ENCODE measurements at regions not wholly inside any gene's neighbourhood (a gene's known extent, or its start where the extent isn't known, plus 50 kb on each side); places are given as distances from the start of the nearest gene placed in this dataset.

DNA sequence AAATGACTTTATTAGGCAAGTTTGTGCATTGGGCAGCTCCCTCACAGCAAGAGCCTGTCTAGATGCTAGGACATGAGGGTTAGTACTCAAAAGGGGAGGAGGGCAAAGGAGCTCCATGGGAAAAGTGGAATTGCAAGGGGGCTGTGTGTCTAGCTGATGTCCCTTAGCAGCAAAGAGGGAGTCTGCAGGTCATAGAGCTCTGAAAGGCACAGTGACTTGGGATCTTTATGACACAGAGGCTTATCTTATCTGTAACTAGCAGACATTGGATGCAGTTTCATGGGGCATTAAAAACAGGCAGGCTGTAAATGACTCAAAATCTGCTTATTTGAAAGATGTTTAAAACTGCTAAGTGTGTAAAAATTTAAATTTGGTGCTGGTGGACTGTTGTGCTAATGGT lies 556.2 kb upstream of the FZD8 start:
- Histone ChIP-seq H3K9me3 (peaks cover 0 to 17% (median 0%) of the 10 kb centered on the region in 11 donors), H3K27ac (no peak overlapping the region), H3K27me3 (no peaks in the 10 kb centered on the region), H3K4me3 (no peak overlapping the region), H3K36me3 (no peaks in the 10 kb centered on the region), H3K4me1 (no peaks in the 10 kb centered on the region)
- no peak for DNase-seq
- TF ChIP-seq, protein P1, sequence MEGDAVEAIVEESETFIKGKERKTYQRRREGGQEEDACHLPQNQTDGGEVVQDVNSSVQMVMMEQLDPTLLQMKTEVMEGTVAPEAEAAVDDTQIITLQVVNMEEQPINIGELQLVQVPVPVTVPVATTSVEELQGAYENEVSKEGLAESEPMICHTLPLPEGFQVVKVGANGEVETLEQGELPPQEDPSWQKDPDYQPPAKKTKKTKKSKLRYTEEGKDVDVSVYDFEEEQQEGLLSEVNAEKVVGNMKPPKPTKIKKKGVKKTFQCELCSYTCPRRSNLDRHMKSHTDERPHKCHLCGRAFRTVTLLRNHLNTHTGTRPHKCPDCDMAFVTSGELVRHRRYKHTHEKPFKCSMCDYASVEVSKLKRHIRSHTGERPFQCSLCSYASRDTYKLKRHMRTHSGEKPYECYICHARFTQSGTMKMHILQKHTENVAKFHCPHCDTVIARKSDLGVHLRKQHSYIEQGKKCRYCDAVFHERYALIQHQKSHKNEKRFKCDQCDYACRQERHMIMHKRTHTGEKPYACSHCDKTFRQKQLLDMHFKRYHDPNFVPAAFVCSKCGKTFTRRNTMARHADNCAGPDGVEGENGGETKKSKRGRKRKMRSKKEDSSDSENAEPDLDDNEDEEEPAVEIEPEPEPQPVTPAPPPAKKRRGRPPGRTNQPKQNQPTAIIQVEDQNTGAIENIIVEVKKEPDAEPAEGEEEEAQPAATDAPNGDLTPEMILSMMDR (IDR thresholded peaks at IDR 0.05) = no peak
- intact Hi-C loops (cut with DNase I) = no loop called here
- ATAC-seq = no peak

DNA sequence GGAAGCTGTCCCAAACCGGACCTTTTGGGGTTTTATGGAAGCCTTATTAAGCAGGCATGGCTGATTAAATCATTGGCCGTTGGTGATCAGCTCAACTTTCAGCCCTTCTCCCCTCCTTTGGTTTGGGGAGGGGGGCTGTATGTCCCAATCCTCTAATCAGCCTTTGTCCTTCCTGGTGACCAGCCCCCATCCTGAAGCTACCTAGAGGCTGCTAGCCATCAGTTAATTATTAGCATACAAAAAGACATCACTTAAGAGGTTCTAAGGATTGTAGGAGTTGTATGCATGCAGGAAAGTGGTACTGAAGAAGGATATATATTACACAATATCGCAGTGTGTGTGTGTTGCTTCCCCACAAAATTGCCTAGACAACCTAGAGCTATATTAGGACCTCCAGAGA lies 553.3 kb upstream of the FZD8 start:
- 91 to 95% methylated on average over 3 of the region's 3 CpGs for WGBS, 2 donors
- H3K36me3 ChIP-seq = no peaks in the 10 kb centered on the region
- intact Hi-C loops (cut with DNase I) = no loop called here
- no peaks in the 10 kb centered on the region for H3K4me1 ChIP-seq
- H3K27ac ChIP-seq = no peak overlapping the region
- no peak overlapping the region for H3K4me3 ChIP-seq
- no peaks in the 10 kb centered on the region for H3K27me3 ChIP-seq
- TF ChIP-seq, protein P1 (IDR thresholded peaks at IDR 0.05) = no peak
- DNase-seq = no peak
- peaks cover 0 to 42% (median 17%) of the 10 kb centered on the region in 11 donors for H3K9me3 ChIP-seq
- no peak for ATAC-seq

DNA sequence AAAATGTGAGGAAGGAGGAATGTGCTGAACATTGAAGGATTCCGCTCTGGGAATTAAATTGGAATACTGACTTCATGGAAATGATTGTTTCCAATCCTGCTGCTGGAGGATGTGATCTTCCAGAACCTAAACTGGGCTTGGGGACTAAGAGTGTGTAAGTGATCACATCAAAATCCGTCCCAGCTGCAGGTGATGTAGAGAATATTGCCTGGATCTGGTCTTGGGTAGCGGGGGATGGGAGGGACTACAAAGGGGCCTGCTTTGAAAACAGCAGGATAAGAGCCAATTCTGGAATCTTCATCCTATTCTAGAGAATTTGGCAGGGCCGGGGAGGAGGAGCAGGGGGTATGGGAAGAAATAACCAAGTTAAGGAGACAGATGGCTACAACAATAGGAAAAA lies 552.2 kb upstream of the FZD8 start:
- intact Hi-C loops (cut with DNase I) = no loop called here
- Histone ChIP-seq H3K9me3 (peaks cover 0 to 45% (median 19%) of the 10 kb centered on the region in 11 donors), H3K4me1 (no peaks in the 10 kb centered on the region), H3K27ac (no peak overlapping the region), H3K36me3 (no peaks in the 10 kb centered on the region), H3K4me3 (no peak overlapping the region), H3K27me3 (no peaks in the 10 kb centered on the region)
- 83 to 87% methylated on average over 4 of the region's 4 CpGs for WGBS, 2 donors
- no peak for DNase-seq
- ATAC-seq = no peak
- TF ChIP-seq, protein P1 (IDR thresholded peaks at IDR 0.05) = no peak

DNA sequence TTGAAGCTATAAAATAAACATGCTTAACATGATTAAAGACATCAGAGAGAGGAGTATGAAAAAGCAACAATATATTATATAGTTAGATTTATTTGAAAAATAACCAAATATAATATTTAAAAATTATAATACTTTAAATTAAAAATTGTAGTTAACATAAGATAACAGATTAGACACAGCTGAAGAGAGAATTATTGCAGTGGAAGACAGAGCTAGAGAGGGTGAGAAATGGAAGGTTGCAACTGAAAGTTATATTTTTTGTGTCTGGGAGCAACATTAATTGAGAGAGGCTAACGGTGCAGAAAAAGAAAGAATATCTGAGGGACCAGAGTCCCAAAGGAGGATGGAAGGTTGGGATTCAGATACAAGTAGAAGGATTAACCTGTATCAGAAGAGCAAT lies 548.9 kb upstream of the FZD8 start:
- WGBS, 2 donors = 82% methylated on average over 1 of the region's 1 CpG
- H3K27ac ChIP-seq = no peak overlapping the region
- H3K27me3 ChIP-seq = no peaks in the 10 kb centered on the region
- no peak overlapping the region for H3K4me3 ChIP-seq
- no peaks in the 10 kb centered on the region for H3K36me3 ChIP-seq
- H3K9me3 ChIP-seq = peaks cover 0 to 39% (median 19%) of the 10 kb centered on the region in 11 donors
- intact Hi-C loops (cut with DNase I) = no loop called here
- H3K4me1 ChIP-seq = peaks cover 0 to 21% (median 5%) of the 10 kb centered on the region in 9 donors
- ATAC-seq = no peak
- TF ChIP-seq, protein P1 (IDR thresholded peaks at IDR 0.05) = no peak
- DNase-seq = no peak

Data from heart right ventricle (tissue), 16 donors.